ENCODE measurements at regions not wholly inside any gene's neighbourhood (a gene's known extent, or its start where the extent isn't known, plus 50 kb on each side); places are given as distances from the start of the nearest gene placed in this dataset.

- no peaks in the 10 kb centered on the region for H3K36me3 ChIP-seq
- H3K27me3 ChIP-seq (ENCODE audit: insufficient read depth, low read depth, severe bottlenecking): no peaks in the 10 kb centered on the region
- H3K27ac ChIP-seq: no peak overlapping the region
- no peak for DNase-seq
- TF ChIP-seq, protein P1, sequence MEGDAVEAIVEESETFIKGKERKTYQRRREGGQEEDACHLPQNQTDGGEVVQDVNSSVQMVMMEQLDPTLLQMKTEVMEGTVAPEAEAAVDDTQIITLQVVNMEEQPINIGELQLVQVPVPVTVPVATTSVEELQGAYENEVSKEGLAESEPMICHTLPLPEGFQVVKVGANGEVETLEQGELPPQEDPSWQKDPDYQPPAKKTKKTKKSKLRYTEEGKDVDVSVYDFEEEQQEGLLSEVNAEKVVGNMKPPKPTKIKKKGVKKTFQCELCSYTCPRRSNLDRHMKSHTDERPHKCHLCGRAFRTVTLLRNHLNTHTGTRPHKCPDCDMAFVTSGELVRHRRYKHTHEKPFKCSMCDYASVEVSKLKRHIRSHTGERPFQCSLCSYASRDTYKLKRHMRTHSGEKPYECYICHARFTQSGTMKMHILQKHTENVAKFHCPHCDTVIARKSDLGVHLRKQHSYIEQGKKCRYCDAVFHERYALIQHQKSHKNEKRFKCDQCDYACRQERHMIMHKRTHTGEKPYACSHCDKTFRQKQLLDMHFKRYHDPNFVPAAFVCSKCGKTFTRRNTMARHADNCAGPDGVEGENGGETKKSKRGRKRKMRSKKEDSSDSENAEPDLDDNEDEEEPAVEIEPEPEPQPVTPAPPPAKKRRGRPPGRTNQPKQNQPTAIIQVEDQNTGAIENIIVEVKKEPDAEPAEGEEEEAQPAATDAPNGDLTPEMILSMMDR (IDR thresholded peaks at IDR 0.05; ENCODE audit: low read depth, low read length): no peak
- no peaks in the 10 kb centered on the region for H3K9me3 ChIP-seq (ENCODE audit: severe bottlenecking)
- no peak overlapping the region for H3K4me3 ChIP-seq (ENCODE audit: low read depth, low read length)
Measured at GRCh38 chr13:103218253-103218652, 152.0 kb upstream of the SLC10A2 start.

GRCh38 chr13:103213152-103213551, 146.9 kb upstream of the SLC10A2 start:
- Histone ChIP-seq H3K27me3 (ENCODE audit: insufficient read depth, low read depth, severe bottlenecking) (no peaks in the 10 kb centered on the region), H3K4me3 (ENCODE audit: low read depth, low read length) (no peak overlapping the region), H3K27ac (no peak overlapping the region), H3K36me3 (no peaks in the 10 kb centered on the region), H3K9me3 (ENCODE audit: severe bottlenecking) (no peaks in the 10 kb centered on the region)
- DNase-seq: no peak
- TF ChIP-seq, protein P1 (IDR thresholded peaks at IDR 0.05; ENCODE audit: low read depth, low read length): no peak

DNA sequence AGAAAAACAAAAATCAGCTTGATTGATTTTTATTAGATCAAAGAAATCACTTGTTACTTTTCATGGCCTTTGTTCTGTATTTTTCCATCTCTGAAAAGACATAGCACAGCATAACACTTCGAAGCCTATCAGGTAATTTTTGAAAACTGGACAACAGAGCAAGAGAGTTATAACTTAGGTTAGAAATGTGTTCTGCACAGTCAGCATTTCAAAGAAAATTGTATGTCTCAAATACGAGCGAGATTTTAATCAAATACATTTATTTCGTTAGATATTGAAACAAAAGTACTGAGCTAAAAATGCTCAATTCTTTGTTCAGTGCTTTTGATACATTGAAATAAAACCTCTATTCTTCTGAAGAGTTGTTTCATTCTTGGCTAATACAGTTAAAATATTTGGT, 144.1 kb upstream of the SLC10A2 start:
- Histone ChIP-seq H3K9me3 (ENCODE audit: severe bottlenecking) (no peaks in the 10 kb centered on the region), H3K36me3 (no peaks in the 10 kb centered on the region), H3K27me3 (ENCODE audit: insufficient read depth, low read depth, severe bottlenecking) (no peaks in the 10 kb centered on the region), H3K4me3 (ENCODE audit: low read depth, low read length) (no peak overlapping the region), H3K27ac (no peak overlapping the region)
- TF ChIP-seq, protein P1 (IDR thresholded peaks at IDR 0.05; ENCODE audit: low read depth, low read length): no peak
- DNase-seq: no peak

DNA sequence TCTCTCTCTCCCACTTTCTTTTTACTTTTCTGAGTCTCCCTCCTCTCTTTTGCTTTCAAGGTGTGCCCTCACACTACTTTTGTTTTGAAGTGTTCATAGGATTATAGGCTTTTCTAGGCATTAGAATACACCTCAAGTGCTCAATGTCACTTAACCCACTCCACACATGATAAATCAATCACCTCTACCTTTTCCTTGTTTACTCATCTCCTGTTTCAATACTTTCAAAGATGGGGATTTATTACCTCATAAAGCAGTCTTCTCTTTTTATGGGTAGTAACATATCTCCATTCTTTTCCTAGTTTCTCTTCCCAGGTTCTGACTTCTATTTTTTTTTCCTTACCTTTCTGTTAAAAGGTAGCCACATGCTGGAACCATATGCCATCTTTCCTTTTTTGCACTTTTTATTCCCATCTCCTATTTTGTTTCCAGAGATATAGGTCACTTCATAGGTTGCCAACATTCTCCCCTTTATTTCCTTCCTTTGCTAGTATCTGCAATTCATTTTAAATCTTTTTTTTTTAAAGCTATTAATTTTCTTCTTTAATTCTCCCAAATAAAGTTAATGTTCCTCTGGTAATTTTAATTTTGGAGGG, 137.6 kb upstream of the SLC10A2 start:
- Histone ChIP-seq H3K4me3 (ENCODE audit: low read depth, low read length) (no peak overlapping the region), H3K36me3 (no peaks in the 10 kb centered on the region), H3K9me3 (ENCODE audit: severe bottlenecking) (peaks cover 9% of the 10 kb centered on the region), H3K27ac (no peak overlapping the region), H3K27me3 (ENCODE audit: insufficient read depth, low read depth, severe bottlenecking) (no peaks in the 10 kb centered on the region)
- no peak for DNase-seq
- TF ChIP-seq, protein P1 (IDR thresholded peaks at IDR 0.05; ENCODE audit: low read depth, low read length): no peak

- Histone ChIP-seq H3K9me3 (ENCODE audit: severe bottlenecking) (peaks cover 10% of the 10 kb centered on the region), H3K36me3 (no peaks in the 10 kb centered on the region), H3K27ac (no peak overlapping the region), H3K27me3 (ENCODE audit: insufficient read depth, low read depth, severe bottlenecking) (no peaks in the 10 kb centered on the region), H3K4me3 (ENCODE audit: low read depth, low read length) (no peak overlapping the region)
- peak; percentile 58 for DNase-seq
- TF ChIP-seq, protein P1 (IDR thresholded peaks at IDR 0.05; ENCODE audit: low read depth, low read length): no peak
Measured at GRCh38 chr13:103200118-103200885, 134.1 kb upstream of the SLC10A2 start.
